ENCODE measurements at regions not wholly inside any gene's neighbourhood (a gene's known extent, or its start where the extent isn't known, plus 50 kb on each side); places are given as distances from the start of the nearest gene placed in this dataset.

DNA sequence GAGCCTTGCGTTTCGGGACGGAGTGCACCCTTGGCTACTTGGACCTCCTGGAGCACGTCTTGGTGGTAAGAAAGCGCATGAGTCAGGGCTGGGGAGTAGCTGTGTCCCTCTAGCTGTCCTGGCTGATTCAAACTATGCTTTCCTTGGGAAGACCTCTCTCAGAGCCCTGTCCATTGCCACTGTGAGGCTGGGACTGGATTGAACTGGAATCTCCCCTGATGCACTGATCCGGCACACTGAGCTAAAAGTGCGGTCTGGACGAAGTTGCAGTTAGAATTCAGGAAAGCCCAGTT lies 232.6 kb upstream of the TPM1 start:
- Histone ChIP-seq H2AFZ (no peak overlapping the region), H3K36me3 (replicated peaks; ENCODE audit: insufficient read depth, low read depth) (no peaks in the 10 kb centered on the region), H3K4me2 (no peak overlapping the region), H3K27me3 (no peaks in the 10 kb centered on the region), H3K4me3 (no peak overlapping the region), H3K79me2 (no peaks in the 10 kb centered on the region), H3K4me1 (ENCODE audit: insufficient read depth) (peaks cover 19% of the 10 kb centered on the region), H4K20me1 (ENCODE audit: insufficient read depth, poor library complexity, severe bottlenecking) (no peaks in the 10 kb centered on the region), H3K9me2 (replicated peaks; ENCODE audit: insufficient read depth) (no peaks in the 10 kb centered on the region), H3K9me3 (ENCODE audit: low read depth) (no peaks in the 10 kb centered on the region), H3K27ac (no peak overlapping the region)
- 87% methylated on average over 8 of the region's 8 CpGs for WGBS (ENCODE audit: low lambda C conversion rate, missing lambda C conversion rate)
- no peak for DNase-seq (ENCODE audit: low spot score)
- TF ChIP-seq EZH2 (IDR thresholded peaks at IDR 0.05; ENCODE audit: borderline replicate concordance) = no peak
- TF ChIP-seq CTCF (IDR thresholded peaks at IDR 0.05; ENCODE audit: poor library complexity) = no peak
- TF ChIP-seq EZH2phosphoT487 (IDR thresholded peaks at IDR 0.05; ENCODE audit: low read depth, severe bottlenecking, unreplicated experiment) = no peak

DNA sequence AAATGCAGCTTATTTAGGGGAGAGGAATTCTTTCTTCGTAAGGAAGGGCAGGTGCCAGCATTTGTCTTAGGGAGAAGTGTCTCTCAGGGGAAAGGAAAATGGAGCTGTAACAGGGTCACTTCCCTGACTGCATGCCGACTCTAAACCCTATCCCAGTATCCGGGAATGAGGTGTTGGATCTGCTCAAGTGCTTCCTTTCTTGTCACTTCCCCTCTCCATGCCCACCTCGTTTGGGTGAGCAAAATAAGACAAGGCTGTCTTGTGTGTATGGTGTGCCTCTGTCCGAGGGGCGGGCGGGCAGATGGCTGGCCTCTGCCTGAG lies 230.1 kb upstream of the TPM1 start:
- no peaks in the 10 kb centered on the region for H3K79me2 ChIP-seq
- DNase-seq (ENCODE audit: low spot score) = no peak
- no peak overlapping the region for H2AFZ ChIP-seq
- H3K27me3 ChIP-seq = no peaks in the 10 kb centered on the region
- no peaks in the 10 kb centered on the region for H3K9me2 ChIP-seq (replicated peaks; ENCODE audit: insufficient read depth)
- H3K36me3 ChIP-seq (replicated peaks; ENCODE audit: insufficient read depth, low read depth) = no peaks in the 10 kb centered on the region
- peak overlapping the region; percentile 81 for H3K27ac ChIP-seq
- H4K20me1 ChIP-seq (ENCODE audit: insufficient read depth, poor library complexity, severe bottlenecking) = no peaks in the 10 kb centered on the region
- no peaks in the 10 kb centered on the region for H3K9me3 ChIP-seq (ENCODE audit: low read depth)
- H3K4me3 ChIP-seq = no peak overlapping the region
- H3K4me2 ChIP-seq = no peak overlapping the region
- 77% methylated on average over 7 of the region's 7 CpGs for whole genome bisulfite sequencing (ENCODE audit: low lambda C conversion rate, missing lambda C conversion rate)
- peaks cover 31% of the 10 kb centered on the region for H3K4me1 ChIP-seq (ENCODE audit: insufficient read depth)
- TF ChIP-seq EZH2phosphoT487 (IDR thresholded peaks at IDR 0.05; ENCODE audit: low read depth, severe bottlenecking, unreplicated experiment) (no peak), EZH2 (IDR thresholded peaks at IDR 0.05; ENCODE audit: borderline replicate concordance) (no peak), CTCF (IDR thresholded peaks at IDR 0.05; ENCODE audit: poor library complexity) (no peak)

DNA sequence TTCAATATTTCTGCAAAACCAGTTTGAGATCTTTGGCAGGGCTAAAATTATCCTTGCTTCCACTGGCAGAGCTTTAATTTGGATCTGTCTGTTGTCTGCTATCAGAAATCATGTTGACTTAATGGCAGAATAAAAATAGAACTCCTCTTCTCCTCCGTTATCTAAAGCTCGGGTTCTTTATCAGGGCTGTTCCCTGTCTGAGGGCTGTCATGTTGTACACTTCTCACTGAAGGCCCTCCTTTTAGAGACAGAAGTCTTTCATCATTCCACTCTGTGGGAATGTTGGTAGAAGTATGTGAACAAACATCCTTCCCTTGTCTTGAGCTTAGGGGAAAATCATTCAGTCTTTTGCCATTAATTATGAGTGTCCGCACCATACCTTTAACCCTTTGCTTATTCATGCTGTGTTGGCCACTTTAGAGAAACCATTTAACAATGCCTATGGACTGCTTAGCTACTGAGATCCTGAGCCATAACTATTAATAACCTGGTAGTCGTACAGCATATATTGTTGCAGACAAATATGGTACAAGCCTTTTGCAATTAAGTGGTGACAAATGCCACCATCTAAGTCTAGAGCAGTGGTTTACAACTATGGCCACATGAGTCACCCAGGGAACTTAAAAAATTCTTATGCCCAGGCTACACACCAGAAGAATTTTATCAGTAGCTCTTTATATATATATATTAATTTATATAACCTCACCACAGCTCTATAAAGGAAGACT lies 226.0 kb upstream of the TPM1 start:
- peak overlapping the region; percentile 21 for H3K27ac ChIP-seq
- WGBS (ENCODE audit: low lambda C conversion rate, missing lambda C conversion rate) = 42% methylated on average over 4 of the region's 4 CpGs
- TF ChIP-seq EZH2 (IDR thresholded peaks at IDR 0.05; ENCODE audit: borderline replicate concordance) = no peak
- peak overlapping the region; percentile 13 for H3K4me2 ChIP-seq
- no peaks in the 10 kb centered on the region for H4K20me1 ChIP-seq (ENCODE audit: insufficient read depth, poor library complexity, severe bottlenecking)
- no peaks in the 10 kb centered on the region for H3K79me2 ChIP-seq
- no peak overlapping the region for H2AFZ ChIP-seq
- no peaks in the 10 kb centered on the region for H3K9me2 ChIP-seq (replicated peaks; ENCODE audit: insufficient read depth)
- H3K27me3 ChIP-seq = no peaks in the 10 kb centered on the region
- no peaks in the 10 kb centered on the region for H3K9me3 ChIP-seq (ENCODE audit: low read depth)
- DNase-seq (ENCODE audit: low spot score) = no peak
- H3K4me1 ChIP-seq (ENCODE audit: insufficient read depth) = peaks cover 37% of the 10 kb centered on the region
- no peaks in the 10 kb centered on the region for H3K36me3 ChIP-seq (replicated peaks; ENCODE audit: insufficient read depth, low read depth)
- no peak overlapping the region for H3K4me3 ChIP-seq

DNA sequence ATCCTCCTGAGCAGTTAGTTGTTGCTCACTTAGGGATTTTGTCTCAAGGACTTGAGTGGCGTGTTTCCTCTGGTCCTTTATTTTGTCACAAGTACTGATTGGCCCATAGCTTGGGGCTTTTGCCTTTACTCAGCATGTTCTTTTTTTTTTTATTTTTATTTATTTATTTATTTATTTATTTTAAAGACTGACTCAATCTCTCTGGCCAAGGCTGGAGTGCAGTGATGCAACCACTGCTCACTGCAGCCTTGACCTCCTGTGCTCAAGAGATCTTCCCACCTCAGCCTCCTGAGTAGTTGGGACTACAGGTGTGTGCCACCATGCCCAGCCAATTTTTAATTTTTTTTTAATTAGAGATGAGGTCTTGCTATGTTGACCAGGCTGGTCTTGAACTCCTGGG lies 223.9 kb upstream of the TPM1 start:
- no peak for TF ChIP-seq EZH2phosphoT487 (IDR thresholded peaks at IDR 0.05; ENCODE audit: low read depth, severe bottlenecking, unreplicated experiment)
- TF ChIP-seq EZH2 (IDR thresholded peaks at IDR 0.05; ENCODE audit: borderline replicate concordance) = no peak
- no peak for TF ChIP-seq CTCF (IDR thresholded peaks at IDR 0.05; ENCODE audit: poor library complexity)
- no peak for DNase-seq (ENCODE audit: low spot score)
- H3K27me3 ChIP-seq = no peaks in the 10 kb centered on the region
- H3K4me2 ChIP-seq = no peak overlapping the region
- no peak overlapping the region for H3K27ac ChIP-seq
- no peaks in the 10 kb centered on the region for H3K36me3 ChIP-seq (replicated peaks; ENCODE audit: insufficient read depth, low read depth)
- no peaks in the 10 kb centered on the region for H3K9me3 ChIP-seq (ENCODE audit: low read depth)
- no peaks in the 10 kb centered on the region for H3K9me2 ChIP-seq (replicated peaks; ENCODE audit: insufficient read depth)
- H2AFZ ChIP-seq = no peak overlapping the region
- 96% methylated on average over 1 of the region's 1 CpG for WGBS (ENCODE audit: low lambda C conversion rate, missing lambda C conversion rate)
- H3K4me3 ChIP-seq = no peak overlapping the region
- H3K4me1 ChIP-seq (ENCODE audit: insufficient read depth) = peaks cover 41% of the 10 kb centered on the region
- no peaks in the 10 kb centered on the region for H4K20me1 ChIP-seq (ENCODE audit: insufficient read depth, poor library complexity, severe bottlenecking)
- no peaks in the 10 kb centered on the region for H3K79me2 ChIP-seq
